HUES6 (cell line): ENCODE measurements at regions not wholly inside any gene's neighbourhood (a gene's known extent, or its start where the extent isn't known, plus 50 kb on each side); places are given as distances from the start of the nearest gene placed in this dataset.

Source experiments
- H3K27ac ChIP-seq: 2 replicates; pipeline ENCODE4 v1.7.0; 2013; ENCODE audit warnings: low read depth, mild to moderate bottlenecking, low read length, inconsistent platforms
- H3K27me3 ChIP-seq: 2 replicates; pipeline ENCODE4 v1.6.1; 2013; ENCODE audit warnings: low read length; ENCODE audit not compliant: control insufficient read depth, insufficient read depth
- H3K36me3 ChIP-seq: 2 replicates; pipeline ENCODE4 v1.6.1; 2013; ENCODE audit warnings: low read length; ENCODE audit not compliant: control insufficient read depth, insufficient read depth
- H3K4me1 ChIP-seq: 2 replicates; pipeline ENCODE4 v1.6.1; 2013; ENCODE audit warnings: low read length; ENCODE audit not compliant: control insufficient read depth, insufficient read depth
- H3K4me3 ChIP-seq: 2 replicates; pipeline ENCODE4 v1.5.1; 2013; ENCODE audit warnings: low read depth, low read length
- H3K9ac ChIP-seq: one replicate; pipeline ENCODE4 v1.6.1; 2013; ENCODE audit warnings: mild to moderate bottlenecking, low read length
- H3K9me3 ChIP-seq: 2 replicates; pipeline ENCODE4 v1.6.1; 2013; ENCODE audit warnings: low read depth, low read length; ENCODE audit not compliant: control insufficient read depth, insufficient read depth

- H3K4me1 ChIP-seq = 0 out of 2 replicates have a peak, but pooled peaks cover 4% of the 10 kb centered on the region
- no peak overlapping the region for H3K27ac ChIP-seq
- no peak overlapping the region for H3K9ac ChIP-seq
- no peak overlapping the region for H3K4me3 ChIP-seq
- no peaks in the 10 kb centered on the region for H3K27me3 ChIP-seq
- H3K36me3 ChIP-seq = no peaks in the 10 kb centered on the region
- 0 out of 2 replicates have a peak, but pooled peaks cover 10% of the 10 kb centered on the region for H3K9me3 ChIP-seq
Observed at GRCh38 chr13:78024996-78025395, 106.4 kb upstream of the EDNRB start.

GRCh38 chr13:78022164-78022877 is 103.7 kb upstream of the EDNRB start:
- Histone ChIP-seq H3K27ac (no peak overlapping the region), H3K27me3 (no peaks in the 10 kb centered on the region), H3K9ac (no peak overlapping the region), H3K9me3 (peaks cover 10% of the 10 kb centered on the region; the same call in 1 of the 2 replicates), H3K4me3 (no peak overlapping the region), H3K4me1 (0 out of 2 replicates have a peak, but pooled peaks cover 4% of the 10 kb centered on the region), H3K36me3 (no peaks in the 10 kb centered on the region)

GRCh38 chr13:78020861-78021260 is 102.2 kb upstream of the EDNRB start:
- no peak overlapping the region for H3K4me3 ChIP-seq
- 0 out of 2 replicates have a peak, but pooled peaks cover 4% of the 10 kb centered on the region for H3K4me1 ChIP-seq
- H3K36me3 ChIP-seq = no peaks in the 10 kb centered on the region
- H3K9ac ChIP-seq = no peak overlapping the region
- H3K27me3 ChIP-seq = no peaks in the 10 kb centered on the region
- H3K9me3 ChIP-seq = peaks cover 15% of the 10 kb centered on the region; the same call in 1 of the 2 replicates
- H3K27ac ChIP-seq = no peak overlapping the region

- Histone ChIP-seq H3K9ac (no peak overlapping the region), H3K9me3 (peaks cover 5% of the 10 kb centered on the region; the same call in 1 of the 2 replicates)
Observed at GRCh38 chr13:78015782-78016181, 97.2 kb upstream of the EDNRB start.

GRCh38 chr13:78012046-78012445 is 93.4 kb upstream of the EDNRB start:
- Histone ChIP-seq H3K27ac (no peak overlapping the region), H3K4me3 (no peak overlapping the region), H3K9ac (no peak overlapping the region), H3K27me3 (no peaks in the 10 kb centered on the region), H3K36me3 (no peaks in the 10 kb centered on the region), H3K4me1 (no peaks in the 10 kb centered on the region), H3K9me3 (peaks cover 6% of the 10 kb centered on the region; the same call in 1 of the 2 replicates)

More at GRCh38 chr13:78015782-78016181, 97.2 kb upstream of the EDNRB start:
- Histone ChIP-seq H3K4me3 (no peak overlapping the region), H3K27me3 (no peaks in the 10 kb centered on the region), H3K36me3 (no peaks in the 10 kb centered on the region), H3K27ac (no peak overlapping the region), H3K4me1 (no peaks in the 10 kb centered on the region)

GRCh38 chr13:78004821-78005220 is 86.2 kb upstream of the EDNRB start:
- H3K4me1 ChIP-seq = no peaks in the 10 kb centered on the region
- H3K36me3 ChIP-seq = no peaks in the 10 kb centered on the region
- peaks cover 13% of the 10 kb centered on the region for H3K9me3 ChIP-seq
- H3K27me3 ChIP-seq = no peaks in the 10 kb centered on the region
- no peak overlapping the region for H3K9ac ChIP-seq
- no peak overlapping the region for H3K27ac ChIP-seq
- H3K4me3 ChIP-seq = no peak overlapping the region

GRCh38 chr13:77999746-78000145 is 81.1 kb upstream of the EDNRB start:
- H3K36me3 ChIP-seq = no peaks in the 10 kb centered on the region
- no peaks in the 10 kb centered on the region for H3K4me1 ChIP-seq
- no peak overlapping the region for H3K9ac ChIP-seq
- no peak overlapping the region for H3K4me3 ChIP-seq
- H3K27ac ChIP-seq = no peak overlapping the region
- no peaks in the 10 kb centered on the region for H3K27me3 ChIP-seq
- peaks cover 22% of the 10 kb centered on the region for H3K9me3 ChIP-seq

- no peak overlapping the region for H3K27ac ChIP-seq
- H3K4me3 ChIP-seq = no peak overlapping the region
- H3K27me3 ChIP-seq = no peaks in the 10 kb centered on the region
- peaks cover 18% of the 10 kb centered on the region for H3K9me3 ChIP-seq
- no peaks in the 10 kb centered on the region for H3K36me3 ChIP-seq
- H3K9ac ChIP-seq = no peak overlapping the region
- no peaks in the 10 kb centered on the region for H3K4me1 ChIP-seq
Observed at GRCh38 chr13:77994166-77994565, 75.5 kb upstream of the EDNRB start.

GRCh38 chr13:77991003-77991402 is 72.4 kb upstream of the EDNRB start:
- Histone ChIP-seq H3K27ac (no peak overlapping the region), H3K4me1 (0 out of 2 replicates have a peak, but pooled peaks cover 7% of the 10 kb centered on the region), H3K27me3 (no peaks in the 10 kb centered on the region), H3K9ac (no peak overlapping the region), H3K4me3 (no peak overlapping the region), H3K9me3 (0 out of 2 replicates have a peak, but pooled peaks cover 2% of the 10 kb centered on the region), H3K36me3 (no peaks in the 10 kb centered on the region)

GRCh38 chr13:77989281-77989680 is 70.7 kb upstream of the EDNRB start:
- no peak overlapping the region for H3K9ac ChIP-seq
- H3K27ac ChIP-seq = no peak overlapping the region
- H3K9me3 ChIP-seq = no peaks in the 10 kb centered on the region
- no peaks in the 10 kb centered on the region for H3K27me3 ChIP-seq
- no peaks in the 10 kb centered on the region for H3K36me3 ChIP-seq
- H3K4me3 ChIP-seq = no peak overlapping the region
- 0 out of 2 replicates have a peak, but pooled peaks cover 7% of the 10 kb centered on the region for H3K4me1 ChIP-seq

GRCh38 chr13:77988355-77988754 is 69.7 kb upstream of the EDNRB start:
- H3K27me3 ChIP-seq = no peaks in the 10 kb centered on the region
- H3K4me1 ChIP-seq = peaks cover 11% of the 10 kb centered on the region; the same call in 1 of the 2 replicates
- no peak overlapping the region for H3K27ac ChIP-seq
- H3K9ac ChIP-seq = no peak overlapping the region
- no peaks in the 10 kb centered on the region for H3K9me3 ChIP-seq
- no peak overlapping the region for H3K4me3 ChIP-seq
- H3K36me3 ChIP-seq = no peaks in the 10 kb centered on the region
